ENCODE measurements at regions not wholly inside any gene's neighbourhood (a gene's known extent, or its start where the extent isn't known, plus 50 kb on each side); places are given as distances from the start of the nearest gene placed in this dataset.

- no peaks in the 10 kb centered on the region for H3K9me3 ChIP-seq (ENCODE audit: low read depth)
- TF ChIP-seq, protein P1, sequence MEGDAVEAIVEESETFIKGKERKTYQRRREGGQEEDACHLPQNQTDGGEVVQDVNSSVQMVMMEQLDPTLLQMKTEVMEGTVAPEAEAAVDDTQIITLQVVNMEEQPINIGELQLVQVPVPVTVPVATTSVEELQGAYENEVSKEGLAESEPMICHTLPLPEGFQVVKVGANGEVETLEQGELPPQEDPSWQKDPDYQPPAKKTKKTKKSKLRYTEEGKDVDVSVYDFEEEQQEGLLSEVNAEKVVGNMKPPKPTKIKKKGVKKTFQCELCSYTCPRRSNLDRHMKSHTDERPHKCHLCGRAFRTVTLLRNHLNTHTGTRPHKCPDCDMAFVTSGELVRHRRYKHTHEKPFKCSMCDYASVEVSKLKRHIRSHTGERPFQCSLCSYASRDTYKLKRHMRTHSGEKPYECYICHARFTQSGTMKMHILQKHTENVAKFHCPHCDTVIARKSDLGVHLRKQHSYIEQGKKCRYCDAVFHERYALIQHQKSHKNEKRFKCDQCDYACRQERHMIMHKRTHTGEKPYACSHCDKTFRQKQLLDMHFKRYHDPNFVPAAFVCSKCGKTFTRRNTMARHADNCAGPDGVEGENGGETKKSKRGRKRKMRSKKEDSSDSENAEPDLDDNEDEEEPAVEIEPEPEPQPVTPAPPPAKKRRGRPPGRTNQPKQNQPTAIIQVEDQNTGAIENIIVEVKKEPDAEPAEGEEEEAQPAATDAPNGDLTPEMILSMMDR (IDR thresholded peaks at IDR 0.05; ENCODE audit: low read depth, low read length) = no peak
- DNase-seq (ENCODE audit: low read depth in 1 of 2, low spot score in 1 of 2) = no peak
These were observed 160.2 kb upstream of the MARCKS start for GRCh38 chr6:113696960-113697359.

DNA sequence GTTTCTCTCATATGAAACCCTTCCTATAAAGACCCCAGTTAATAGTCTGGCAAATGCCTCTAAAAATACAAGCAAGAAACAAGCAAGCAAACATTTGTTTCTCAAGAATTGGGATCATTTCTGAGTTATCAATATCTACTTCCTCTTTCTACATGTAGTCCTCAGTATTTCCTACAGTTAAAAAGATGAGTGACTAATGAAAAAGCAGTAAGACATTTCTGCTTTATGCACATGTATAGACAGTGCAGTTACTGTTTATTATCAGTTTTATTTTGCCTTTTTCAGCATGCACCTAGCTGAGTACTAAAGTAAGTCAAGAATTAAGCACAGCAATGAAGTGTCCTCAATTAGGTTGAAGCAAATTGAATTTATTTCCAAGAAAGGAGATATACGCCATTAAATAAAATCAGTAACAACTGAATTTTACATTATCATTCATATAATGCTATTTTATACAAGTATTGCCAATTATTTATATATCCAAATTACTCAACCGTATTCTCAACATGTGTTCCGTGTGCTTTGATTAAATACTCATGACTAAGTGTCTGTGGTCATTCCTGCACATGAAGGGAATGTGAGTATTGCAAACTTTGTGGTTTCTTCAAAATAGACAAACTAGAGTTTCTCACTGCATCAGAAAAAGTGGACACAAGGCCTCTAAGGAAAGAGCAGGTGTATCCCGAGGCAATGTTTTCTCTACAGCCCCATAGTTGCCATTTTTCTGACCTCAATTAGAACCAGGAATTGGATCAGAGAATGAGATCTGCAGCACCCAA is 159.3 kb upstream of the MARCKS start:
- Histone ChIP-seq H3K36me3 (no peaks in the 10 kb centered on the region), H3K4me1 (ENCODE audit: low read depth) (no peaks in the 10 kb centered on the region), H3K27ac (no peak overlapping the region), H3K9me3 (ENCODE audit: low read depth) (no peaks in the 10 kb centered on the region), H3K27me3 (peaks cover 12% of the 10 kb centered on the region), H3K4me3 (no peak overlapping the region)
- DNase-seq (ENCODE audit: low read depth in 1 of 2, low spot score in 1 of 2) = peak in 1 of 2 donors; percentile 86
- TF ChIP-seq, protein P1 (IDR thresholded peaks at IDR 0.05; ENCODE audit: low read depth, low read length) = no peak

More at GRCh38 chr6:113696960-113697359, 160.2 kb upstream of the MARCKS start:
- Histone ChIP-seq H3K4me1 (ENCODE audit: low read depth) (no peaks in the 10 kb centered on the region), H3K27me3 (peaks cover 12% of the 10 kb centered on the region), H3K27ac (no peak overlapping the region), H3K36me3 (no peaks in the 10 kb centered on the region), H3K4me3 (no peak overlapping the region)

DNA sequence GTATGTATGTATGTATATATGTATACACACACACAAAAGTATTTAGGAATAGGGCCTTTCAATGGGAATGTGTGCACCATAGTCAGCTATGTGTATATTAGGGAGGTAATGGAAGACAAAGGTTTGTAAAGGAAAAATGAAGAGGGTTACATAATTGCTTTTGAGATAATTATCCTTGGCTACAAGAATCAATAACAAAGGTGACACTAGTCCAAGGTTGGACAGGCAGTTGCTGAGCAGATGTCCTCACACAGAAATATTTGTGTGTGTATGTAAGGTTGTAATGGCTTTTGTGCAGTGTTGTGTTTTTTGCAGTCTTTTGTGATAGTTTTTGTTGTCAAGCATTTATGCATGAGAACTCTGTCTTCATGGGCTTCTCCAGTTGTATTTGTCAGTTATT is 157.9 kb upstream of the MARCKS start:
- no peaks in the 10 kb centered on the region for H3K36me3 ChIP-seq
- H3K9me3 ChIP-seq (ENCODE audit: low read depth) = no peaks in the 10 kb centered on the region
- DNase-seq (ENCODE audit: low read depth in 1 of 2, low spot score in 1 of 2) = no peak
- TF ChIP-seq, protein P1 (IDR thresholded peaks at IDR 0.05; ENCODE audit: low read depth, low read length) = no peak
- H3K27me3 ChIP-seq = peaks cover 15% of the 10 kb centered on the region
- no peaks in the 10 kb centered on the region for H3K4me1 ChIP-seq (ENCODE audit: low read depth)
- no peak overlapping the region for H3K4me3 ChIP-seq
- no peak overlapping the region for H3K27ac ChIP-seq

GRCh38 chr6:113701552-113702254 is 155.4 kb upstream of the MARCKS start:
- H3K36me3 ChIP-seq = no peaks in the 10 kb centered on the region
- H3K27me3 ChIP-seq = peaks cover 18% of the 10 kb centered on the region
- peak in 1 of 2 donors; percentile 50 for DNase-seq (ENCODE audit: low read depth in 1 of 2, low spot score in 1 of 2)

DNA sequence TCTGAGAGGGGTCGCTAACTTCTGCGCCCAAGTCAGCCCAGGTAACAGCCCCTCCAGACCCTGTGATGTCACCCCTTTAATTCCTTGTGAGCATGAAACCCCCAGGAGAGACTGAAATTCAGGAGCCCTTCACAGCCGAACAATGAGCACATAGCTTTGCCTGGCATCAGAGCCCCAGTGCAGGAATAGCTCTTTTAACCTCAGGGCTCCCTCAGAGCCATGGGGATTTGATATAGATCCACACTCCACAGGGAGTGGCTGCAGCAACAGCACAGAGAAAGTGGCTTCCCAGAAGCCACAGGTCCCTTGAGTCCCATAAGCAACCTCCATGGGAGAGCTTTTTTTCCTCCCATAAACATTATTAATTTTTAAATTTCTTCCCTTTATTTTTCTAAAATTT is 150.0 kb upstream of the MARCKS start:
- Histone ChIP-seq H3K4me1 (ENCODE audit: low read depth) (no peaks in the 10 kb centered on the region), H3K9me3 (ENCODE audit: low read depth) (no peaks in the 10 kb centered on the region), H3K4me3 (no peak overlapping the region), H3K27ac (no peak overlapping the region), H3K27me3 (peaks cover 16% of the 10 kb centered on the region), H3K36me3 (no peaks in the 10 kb centered on the region)
- DNase-seq (ENCODE audit: low read depth in 1 of 2, low spot score in 1 of 2) = no peak
- TF ChIP-seq, protein P1 (IDR thresholded peaks at IDR 0.05; ENCODE audit: low read depth, low read length) = no peak

More at GRCh38 chr6:113701552-113702254, 155.4 kb upstream of the MARCKS start:
- Histone ChIP-seq H3K4me3 (no peak overlapping the region), H3K27ac (no peak overlapping the region), H3K4me1 (ENCODE audit: low read depth) (no peaks in the 10 kb centered on the region), H3K9me3 (ENCODE audit: low read depth) (no peaks in the 10 kb centered on the region)
- TF ChIP-seq, protein P1 (IDR thresholded peaks at IDR 0.05; ENCODE audit: low read depth, low read length) = no peak
